Epithelial cell of esophagus (primary cell): ENCODE measurements at regions not wholly inside any gene's neighbourhood (a gene's known extent, or its start where the extent isn't known, plus 50 kb on each side); places are given as distances from the start of the nearest gene placed in this dataset.

Experiments used
- DNase-seq: peaks from one replicate; pipeline ENCODE4 v3.0.0; 2010; ENCODE audit warnings: low read depth
- H3K4me3 ChIP-seq: 2 replicates; pipeline ENCODE4 v1.5.1; 2011; ENCODE audit warnings: mild to moderate bottlenecking, low read length, control low read depth
- CTCF ChIP-seq: IDR thresholded peaks from 2 replicates; pipeline ENCODE4 v1.5.1; 2011; ENCODE audit warnings: low read depth, mild to moderate bottlenecking, low read length, control low read depth, inconsistent platforms; ENCODE audit not compliant: insufficient read depth; ENCODE audit errors: missing control alignments

DNA sequence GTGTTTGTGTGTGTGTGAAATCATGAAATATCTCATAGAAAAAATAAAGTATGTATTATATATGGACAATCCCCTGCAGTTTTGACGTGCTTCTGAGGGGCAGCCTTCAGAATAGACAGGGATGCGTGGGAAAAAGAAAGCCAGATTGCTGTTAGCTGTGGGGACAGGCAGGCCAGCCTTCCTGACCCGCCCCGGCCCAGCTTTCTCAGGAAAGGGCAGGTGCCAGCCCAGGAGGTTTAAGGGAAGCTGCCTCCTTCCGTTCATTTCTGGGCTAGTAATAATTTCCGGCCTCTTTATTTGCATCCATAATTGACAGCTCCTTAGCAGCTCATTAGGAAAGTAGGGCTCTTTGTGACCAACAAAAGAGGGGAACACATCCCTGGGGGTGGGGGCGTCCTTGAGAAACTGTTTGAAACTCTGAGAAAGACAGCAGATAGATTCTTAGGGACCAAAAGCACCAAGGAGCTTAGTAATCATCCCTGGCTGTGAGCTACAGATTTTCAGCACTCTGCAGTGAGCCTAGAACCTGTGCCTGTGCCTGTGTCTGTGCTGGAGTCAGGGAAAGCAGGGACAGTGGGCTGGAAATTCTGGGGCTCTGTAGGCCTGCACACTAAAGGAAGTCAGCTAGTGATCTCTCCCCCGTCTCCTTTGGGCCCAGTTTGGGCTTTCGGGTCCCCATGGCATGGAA, 632.9 kb upstream of the CADM1 start:
- TF ChIP-seq CTCF, result no peak

DNA sequence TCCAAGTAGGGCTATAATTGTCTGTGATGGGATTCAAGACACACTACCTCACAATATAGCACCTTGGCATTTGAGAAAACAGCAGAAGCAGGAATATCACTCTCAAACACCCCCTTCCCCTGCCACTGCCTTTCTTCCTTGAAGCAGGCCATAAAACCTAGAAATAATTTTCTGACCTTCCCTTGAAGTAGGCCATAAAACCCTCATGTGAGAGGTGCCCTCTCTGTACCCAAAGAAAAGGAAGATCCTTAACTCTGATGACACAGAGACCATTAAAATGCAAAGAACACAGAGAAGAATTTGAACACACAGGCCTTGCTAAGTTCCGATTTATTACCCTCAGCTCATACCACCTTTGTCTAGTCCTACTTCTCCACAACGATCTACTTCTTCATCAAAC, 631.7 kb upstream of the CADM1 start:
- no peak for TF ChIP-seq CTCF

More for the DNA sequence above, 632.9 kb upstream of the CADM1 start:
- H3K4me3 ChIP-seq, result no peak overlapping the region
- DNase-seq, result no peak

DNA sequence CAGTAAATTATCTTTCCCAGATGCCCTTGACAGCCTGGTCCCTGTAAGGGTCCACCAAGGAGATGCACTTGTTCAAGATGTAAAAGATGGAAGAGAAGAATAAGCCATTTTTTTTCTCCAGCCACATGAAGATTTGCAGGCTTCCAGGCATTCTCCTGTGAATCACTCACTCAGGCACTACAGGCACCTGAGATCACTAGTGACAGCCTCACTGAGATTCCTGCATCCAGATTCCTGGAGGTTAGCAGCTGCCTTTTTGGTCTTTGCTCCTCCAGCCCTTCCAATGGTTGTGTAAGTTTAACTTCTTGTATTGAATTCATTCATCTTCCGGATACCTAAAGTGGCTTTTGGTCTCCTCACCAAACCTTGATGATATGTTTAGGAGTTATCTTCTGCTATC, 630.2 kb upstream of the CADM1 start:
- H3K4me3 ChIP-seq, result no peak overlapping the region
- DNase-seq, result no peak
- TF ChIP-seq CTCF, result no peak

More for the DNA sequence above, 631.7 kb upstream of the CADM1 start:
- H3K4me3 ChIP-seq, result no peak overlapping the region
- no peak for DNase-seq

DNA sequence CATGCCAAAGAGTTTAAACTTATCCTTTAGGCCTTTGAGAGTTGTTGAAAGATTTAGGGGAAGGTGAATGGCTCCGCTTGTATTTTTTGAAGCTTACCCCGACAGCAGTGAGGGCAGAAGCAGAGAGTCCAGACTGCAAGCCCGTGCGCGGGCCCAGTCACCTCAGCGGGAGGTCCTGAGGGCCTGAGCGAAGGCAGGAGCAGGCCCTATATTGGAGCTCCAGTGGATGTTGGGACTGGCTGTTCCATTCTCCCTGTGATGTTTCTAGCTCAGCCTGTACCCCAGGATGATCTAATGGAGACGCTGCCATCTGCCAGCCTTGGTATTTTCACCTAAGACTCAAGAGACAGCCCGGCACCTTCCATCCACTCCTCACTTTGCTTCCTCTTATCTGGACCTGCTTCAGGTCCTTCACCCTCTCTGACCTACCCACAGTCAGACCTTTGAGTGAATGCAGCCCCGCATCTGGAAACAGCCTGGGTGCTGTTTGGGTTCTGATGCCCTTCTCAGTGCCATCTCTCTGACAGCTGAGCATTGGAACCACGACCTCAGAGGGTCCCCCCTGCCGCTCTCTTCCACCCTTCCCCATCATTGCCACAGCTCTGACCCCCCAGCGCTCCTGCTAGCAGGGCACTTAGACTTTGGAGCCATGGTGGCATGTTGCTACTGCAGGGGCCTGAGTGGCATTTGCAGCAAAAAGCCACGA, 628.2 kb upstream of the CADM1 start:
- no peak overlapping the region for H3K4me3 ChIP-seq
- DNase-seq, result no peak
- TF ChIP-seq CTCF, result no peak

DNA sequence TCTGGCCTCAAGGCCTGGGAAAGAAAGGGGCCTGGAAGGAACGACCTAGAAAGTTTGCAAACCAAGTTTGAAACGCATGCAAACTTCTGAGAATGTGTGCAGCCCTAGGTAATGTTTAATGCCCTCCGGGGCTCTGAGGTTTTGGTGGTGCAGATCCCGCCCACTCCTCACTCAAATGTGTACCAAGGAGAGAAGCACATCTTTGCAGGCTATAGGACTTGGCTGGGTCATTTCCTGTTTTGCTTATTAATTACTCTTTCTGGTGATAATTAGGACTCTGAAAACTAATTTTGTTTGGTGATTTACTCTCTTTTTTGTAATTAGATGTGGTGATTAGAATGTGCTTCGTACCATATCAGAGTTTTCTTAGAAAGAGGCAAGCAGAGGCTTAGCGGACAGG, 625.9 kb upstream of the CADM1 start:
- DNase-seq, result no peak
- no peak for TF ChIP-seq CTCF

DNA sequence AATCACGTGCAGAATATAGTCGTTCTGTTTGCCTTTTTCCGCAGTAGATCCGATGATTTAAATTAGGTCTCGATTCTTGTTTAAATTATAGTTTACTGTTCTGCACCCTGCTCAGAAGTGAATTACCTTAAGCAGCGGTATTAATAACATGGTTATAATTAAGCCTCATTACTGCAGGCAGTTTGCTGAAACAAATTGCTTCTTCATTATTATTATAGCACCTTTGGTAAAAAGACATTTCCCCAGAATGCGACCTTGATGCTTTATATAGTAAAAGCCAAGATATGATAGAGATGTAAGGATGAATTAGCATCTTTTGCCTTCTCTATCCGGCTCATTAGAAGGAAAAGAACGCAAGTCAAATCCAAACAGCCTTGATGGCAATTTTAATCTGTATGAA, 625.2 kb upstream of the CADM1 start:
- no peak for TF ChIP-seq CTCF

More for the DNA sequence above, 625.9 kb upstream of the CADM1 start:
- no peak overlapping the region for H3K4me3 ChIP-seq

More for the DNA sequence above, 625.2 kb upstream of the CADM1 start:
- H3K4me3 ChIP-seq, result no peak overlapping the region
- DNase-seq, result no peak
